ENCODE measurements at regions not wholly inside any gene's neighbourhood (a gene's known extent, or its start where the extent isn't known, plus 50 kb on each side); places are given as distances from the start of the nearest gene placed in this dataset.

DNA sequence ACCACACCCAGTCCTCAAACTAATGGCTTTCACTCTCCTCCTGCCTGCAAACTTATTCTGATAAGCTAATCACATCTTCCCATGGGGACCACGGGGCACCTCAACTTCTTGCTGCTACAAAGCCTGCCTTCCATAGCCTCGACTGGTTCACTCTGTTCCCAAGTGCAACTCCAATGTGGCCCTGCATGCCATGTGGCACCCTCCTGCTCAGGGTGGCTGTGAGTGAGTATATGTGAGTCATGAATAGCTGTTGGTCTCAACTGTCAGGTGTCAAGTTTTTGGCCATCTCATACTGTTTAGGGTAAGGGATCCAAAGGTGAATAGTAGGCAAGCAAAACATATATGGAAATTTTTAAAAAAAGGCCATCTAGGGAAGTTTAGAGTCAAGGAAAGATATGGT, 276.1 kb upstream of the DCC start:
- TF ChIP-seq CTCF (IDR thresholded peaks at IDR 0.05) (no peak), ZFX (IDR thresholded peaks at IDR 0.05; ENCODE audit: borderline replicate concordance) (no peak)

All from 22Rv1 (cell line).